K562 (cell line): ENCODE measurements at regions not wholly inside any gene's neighbourhood (a gene's known extent, or its start where the extent isn't known, plus 50 kb on each side); places are given as distances from the start of the nearest gene placed in this dataset.

Source experiments
- ATAC-seq: fragments of 200-7000 bp; cut with Tn5 transposase; 3 replicates; pipeline ENCODE4 v1.9.1; 2020; ENCODE audit warnings: moderate library complexity
- BruUV-seq: library from RNA; stranded (reverse); fragments of 400-500 nt; replicated peaks from 2 replicates; lab custom pipeline; 2021; lab: Mats Ljungman, UMichigan
- CTCF ChIA-PET: fragments of 300-600 bp; formaldehyde crosslinking; extraction: SDS; loops from one replicate; lab custom pipeline; 2021; ENCODE audit warnings: low intra/inter-chr PET ratio; lab: Yijun Ruan, JAX
- POLR2A ChIA-PET: fragments of 300-600, 350-650 bp; sonication (Branson Sonifier 250); formaldehyde crosslinking; extraction: SDS; loops from one replicate; lab custom pipeline; 2021; ENCODE audit warnings: antibody characterized with exemption, inconsistent platforms; lab: Yijun Ruan, JAX
- DNase-seq, 4 experiments: peaks; one replicate each; pipeline versions ENCODE4 v3.0.0 to v3.0.0-alpha.2; 2011 to 2018; ENCODE audit warnings: low spot score in 3 of 4, mixed read lengths in 3 of 4; ENCODE audit errors: extremely low read depth in 1 of 4
- FAIRE-seq: peaks from 2 replicates; lab custom pipeline; 2011; peaks lifted over from hg19 to GRCh38; lab: Jason Lieb, UNC
- H2AFZ ChIP-seq: 2 replicates; pipeline ENCODE4 v1.6.0; 2011; ENCODE audit warnings: low read depth, low read length, control low read depth, inconsistent platforms
- H3K27ac ChIP-seq: fragments of 200-600 bp; 3 replicates; pipeline ENCODE4 v1.8.0; 2011; ENCODE audit warnings: low read depth, mild to moderate bottlenecking, control low read depth, inconsistent platforms, low read length, moderate library complexity, mixed read lengths; ENCODE audit errors: extremely low read depth
- H3K27me3 ChIP-seq, 2 experiments: fragments of 300-600 bp in 1 of 2; 2 replicates in 1 of 2; 3 replicates in 1 of 2; pipeline versions ENCODE4 v1.6.0 to v1.8.0; 2011; ENCODE audit warnings: inconsistent platforms in 2 of 2, low read length in 2 of 2, mild to moderate bottlenecking in 1 of 2, mixed read lengths in 1 of 2, moderate library complexity in 1 of 2; ENCODE audit not compliant: control insufficient read depth in 2 of 2, insufficient read depth in 2 of 2
- H3K36me3 ChIP-seq: fragments of 300-600 bp; 3 replicates; pipeline ENCODE4 v1.8.0; 2011; ENCODE audit warnings: mild to moderate bottlenecking, low read length, inconsistent platforms; ENCODE audit not compliant: control insufficient read depth, insufficient read depth
- H3K4me1 ChIP-seq, 2 experiments: fragments of 200-600 bp in 1 of 2; replicated peaks in 1 of 2; 2 replicates in 1 of 2; 3 replicates in 1 of 2; pipeline versions ENCODE4 v1.5.1 to v1.8.0; 2011; ENCODE audit warnings: inconsistent platforms in 2 of 2, low read length in 2 of 2, mild to moderate bottlenecking in 1 of 2, mixed read lengths in 1 of 2, moderate library complexity in 1 of 2; ENCODE audit not compliant: control insufficient read depth in 2 of 2, insufficient read depth in 2 of 2
- H3K4me2 ChIP-seq: 2 replicates; pipeline ENCODE4 v1.6.1; 2011; ENCODE audit warnings: low read length, control low read depth, inconsistent platforms, mixed read lengths; ENCODE audit not compliant: insufficient read depth
- H3K4me3 ChIP-seq: fragments of 200-600 bp; sonication (generic), shearing (Covaris generic); 2 replicates; pipeline ENCODE4 v1.5.1; 2016; ENCODE audit warnings: control low read depth, inconsistent platforms
- H3K79me2 ChIP-seq: fragments of 200-600 bp; 3 replicates; pipeline ENCODE4 v1.8.0; 2011; ENCODE audit warnings: low read length, inconsistent platforms; ENCODE audit not compliant: control insufficient read depth, insufficient read depth
- H3K9ac ChIP-seq, 2 experiments: 2 replicates each; pipeline versions ENCODE4 v1.6.0 to v1.6.1; 2011; ENCODE audit warnings: low read depth in 2 of 2, low read length in 2 of 2, control low read depth in 1 of 2, inconsistent platforms in 1 of 2, mild to moderate bottlenecking in 1 of 2, mixed read lengths in 1 of 2; ENCODE audit not compliant: insufficient read depth in 1 of 2
- H3K9me1 ChIP-seq: one replicate; pipeline ENCODE4 v1.6.0; 2011; ENCODE audit warnings: inconsistent platforms, mild to moderate bottlenecking, low read length, moderate library complexity; ENCODE audit not compliant: control insufficient read depth, insufficient read depth
- H3K9me3 ChIP-seq: replicated peaks from 2 replicates; pipeline ENCODE4 v1.5.1; 2011; ENCODE audit warnings: low read depth, low read length, inconsistent platforms; ENCODE audit not compliant: control insufficient read depth, insufficient read depth
- H4K20me1 ChIP-seq: replicated peaks from 2 replicates; pipeline ENCODE4 v1.6.1; 2011; ENCODE audit warnings: low read length, inconsistent platforms, mixed read lengths; ENCODE audit not compliant: control insufficient read depth, insufficient read depth
- CSDE1 ChIP-seq, 2 experiments: fragments of 450-650 bp; IDR thresholded peaks; 2 replicates each; pipeline ENCODE4 v1.6.1; 2016; ENCODE audit warnings: mild to moderate bottlenecking in 1 of 2
- HDAC1 ChIP-seq, 2 experiments: fragments of 450-650 bp; IDR thresholded peaks; 2 replicates each; pipeline ENCODE4 v1.6.1; 2016 to 2017; ENCODE audit warnings: inconsistent platforms in 1 of 2, mild to moderate bottlenecking in 1 of 2, moderate library complexity in 1 of 2
- MITF ChIP-seq: IDR thresholded peaks from 2 replicates; pipeline ENCODE4 v1.6.1; 2014; ENCODE audit warnings: antibody characterized with exemption
- MTA1 ChIP-seq: fragments of 450-650 bp; IDR thresholded peaks from 2 replicates; pipeline ENCODE4 v1.6.1; 2017; ENCODE audit warnings: borderline replicate concordance
- NFXL1 ChIP-seq: fragments of 450-650 bp; formaldehyde crosslinking; IDR thresholded peaks from 2 replicates; pipeline ENCODE4 v1.4.0; 2021; ENCODE audit warnings: mild to moderate bottlenecking
- PML ChIP-seq: IDR thresholded peaks from 2 replicates; pipeline ENCODE4 v1.6.1; 2012; ENCODE audit warnings: low read length, inconsistent platforms
- RERE ChIP-seq: sonication (generic); formaldehyde crosslinking; IDR thresholded peaks from 2 replicates; pipeline ENCODE4 v1.8.0; 2023; ENCODE audit warnings: missing genetic modification reagents, mild to moderate bottlenecking, borderline replicate concordance
- RFX5 ChIP-seq: IDR thresholded peaks from 2 replicates; pipeline ENCODE4 v1.6.1; 2011; ENCODE audit warnings: low read depth, mild to moderate bottlenecking, improper control_type of control experiment, low read length
- TCF3 ChIP-seq: sonication (generic); formaldehyde crosslinking; IDR thresholded peaks from 2 replicates; pipeline ENCODE4 v1.4.0; 2020; ENCODE audit warnings: mild to moderate bottlenecking, missing genetic modification reagents
- TEAD1 ChIP-seq, 2 experiments: fragments of 450-650 bp in 1 of 2; sonication (generic) in 1 of 2; formaldehyde crosslinking; IDR thresholded peaks; 2 replicates each; pipeline versions ENCODE4 v1.4.0 to v1.8.0; 2020 to 2022; ENCODE audit warnings: mild to moderate bottlenecking in 2 of 2, missing genetic modification reagents in 1 of 2
- ZKSCAN1 ChIP-seq: fragments of 150-350 bp; IDR thresholded peaks from 2 replicates; pipeline ENCODE4 v1.6.1; 2016; ENCODE audit warnings: low read depth, low read length
- ZNF778 ChIP-seq: fragments of 450-650 bp; formaldehyde crosslinking; IDR thresholded peaks from 2 replicates; pipeline ENCODE4 v1.4.0; 2020; ENCODE audit warnings: mild to moderate bottlenecking, moderate library complexity
- WGBS: fragments of 100-300 bp; shearing (Covaris generic); methylation state at CpG from one replicate; pipeline ENCODE4 v1.1.6; 2016; ENCODE audit warnings: low coverage, mixed read lengths; ENCODE audit not compliant: insufficient coverage; ENCODE audit errors: missing lambda C conversion rate; 5-methylcytosine and 5-hydroxymethylcytosine counted together
- in situ Hi-C: fragments of 300-500 bp; cut with MboI; formaldehyde crosslinking; loops from 4 replicates; pipeline ENCODE4 v1.15.0; 2018; ENCODE audit warnings: inconsistent platforms, mixed read lengths
- intact Hi-C: fragments of 100-400 bp; cut with micrococcal nuclease; formaldehyde crosslinking; loops from 2 replicates; pipeline ENCODE4 v1.14.2; 2022
- TF ChIP-seq, protein P1 (sequence below): fragments of 450-650 bp; formaldehyde crosslinking; conservative IDR thresholded peaks from 2 replicates; pipeline ENCODE4 v1.4.0; 2022; ENCODE audit warnings: mild to moderate bottlenecking, missing genetic modification characterization

DNA sequence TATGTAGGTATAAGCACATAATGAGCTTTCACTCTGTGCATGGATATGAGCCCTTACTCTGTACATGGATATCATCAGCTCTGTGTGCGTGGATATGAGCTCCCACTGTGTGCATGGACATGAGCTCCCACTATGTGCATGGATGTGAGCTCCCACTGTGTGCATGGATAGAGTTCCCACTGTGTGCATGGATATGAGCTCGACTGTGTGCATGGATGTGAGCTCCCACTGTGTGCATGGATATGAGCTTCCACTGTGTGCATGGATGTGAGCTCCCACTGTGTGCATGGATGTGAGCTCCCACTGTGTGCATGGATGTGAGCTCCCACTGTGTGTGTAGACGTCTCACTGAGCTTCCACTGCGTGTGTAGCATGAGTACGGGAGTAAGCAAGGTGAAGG, 149.3 kb upstream of the ALKAL2 start:
- Histone ChIP-seq H4K20me1 (no peaks in the 10 kb centered on the region), H3K27ac (no peak overlapping the region), H2AFZ (no peak overlapping the region), H3K4me1 (no peaks in the 10 kb centered on the region), H3K4me3 (no peak overlapping the region), H3K36me3 (no peaks in the 10 kb centered on the region), H3K9me3 (no peaks in the 10 kb centered on the region), H3K79me2 (no peaks in the 10 kb centered on the region), H3K9ac (no peak overlapping the region), H3K4me2 (no peak overlapping the region), H3K9me1 (no peaks in the 10 kb centered on the region), H3K27me3 (peaks cover 0 to 35% of the 10 kb centered on the region in 2 experiments; a peak in 2 of 5 replicates)
- ATAC-seq (no peak), FAIRE-seq (no peak), DNase-seq (no peak)
- CTCF ChIA-PET: interaction anchor here (0.5 kb wide), 1 partner anchor 51 kb away, joined by 3 read pairs; no protein-coding TSS in a partner anchor
- 3% methylated on average over 5 of the region's 5 CpGs for WGBS
- POLR2A ChIA-PET: no interaction called here
- intact Hi-C loops (no loop called here), in situ Hi-C loops (no loop called here)
- no TSS peak for BruUV-seq
- no peak for TF ChIP-seq ZNF778 (CRISPR knock-in tag)
- TF ChIP-seq RFX5: no peak
- no peak for TF ChIP-seq RERE (CRISPR knock-in tag)
- no peak for TF ChIP-seq PML
- no peak for TF ChIP-seq MITF
- no peak for TF ChIP-seq MTA1
- TF ChIP-seq, protein P1, sequence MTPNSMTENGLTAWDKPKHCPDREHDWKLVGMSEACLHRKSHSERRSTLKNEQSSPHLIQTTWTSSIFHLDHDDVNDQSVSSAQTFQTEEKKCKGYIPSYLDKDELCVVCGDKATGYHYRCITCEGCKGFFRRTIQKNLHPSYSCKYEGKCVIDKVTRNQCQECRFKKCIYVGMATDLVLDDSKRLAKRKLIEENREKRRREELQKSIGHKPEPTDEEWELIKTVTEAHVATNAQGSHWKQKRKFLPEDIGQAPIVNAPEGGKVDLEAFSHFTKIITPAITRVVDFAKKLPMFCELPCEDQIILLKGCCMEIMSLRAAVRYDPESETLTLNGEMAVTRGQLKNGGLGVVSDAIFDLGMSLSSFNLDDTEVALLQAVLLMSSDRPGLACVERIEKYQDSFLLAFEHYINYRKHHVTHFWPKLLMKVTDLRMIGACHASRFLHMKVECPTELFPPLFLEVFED (CRISPR knock-in tag): no peak
- no peak for TF ChIP-seq NFXL1 (CRISPR knock-in tag)
- no peak for TF ChIP-seq TCF3 (CRISPR knock-in tag)
- peak in 1 of 2 experiments; percentile 55; a peak in 1 of 4 replicates for TF ChIP-seq HDAC1 (IDR thresholded peaks at IDR 0.05)
- peak; percentile 95 for TF ChIP-seq ZKSCAN1
- no peak for TF ChIP-seq TEAD1 (CRISPR knock-in tag; IDR thresholded peaks at IDR 0.05)
- TF ChIP-seq CSDE1 (IDR thresholded peaks at IDR 0.05): no peak
